ENCODE measurements at regions not wholly inside any gene's neighbourhood (a gene's known extent, or its start where the extent isn't known, plus 50 kb on each side); places are given as distances from the start of the nearest gene placed in this dataset.

DNA sequence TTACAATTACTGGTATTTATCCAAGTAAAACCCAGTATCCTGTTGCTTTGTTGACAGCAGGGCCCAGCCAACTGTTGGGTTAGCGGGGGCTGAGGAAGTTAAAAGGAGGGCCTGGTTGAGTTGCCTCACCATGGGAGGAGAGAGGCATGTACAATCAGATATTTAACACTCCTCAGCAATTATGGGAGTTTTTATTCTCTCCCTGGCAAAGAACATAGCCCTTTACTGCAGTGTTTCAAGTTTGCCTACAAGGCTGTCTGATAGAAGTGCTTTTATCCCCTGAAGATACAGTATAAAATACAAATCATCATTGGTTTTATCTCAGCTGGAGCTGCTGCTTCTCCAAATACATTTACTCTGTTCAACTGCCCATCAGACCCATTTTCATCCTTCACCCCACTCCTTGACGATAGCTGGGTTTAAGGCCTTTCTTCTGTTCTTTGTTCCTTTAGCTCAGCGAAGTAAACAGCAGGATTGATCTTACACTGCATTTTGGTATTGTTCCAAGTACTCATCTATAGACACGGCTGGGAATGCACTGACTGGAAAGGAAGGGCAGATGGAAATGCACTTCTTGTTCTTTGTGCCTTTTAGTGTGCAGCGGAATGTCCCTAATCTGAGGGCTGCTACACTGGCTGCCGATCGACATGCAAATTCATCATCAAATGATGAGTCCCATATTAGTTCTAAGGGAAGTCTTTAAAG lies 402.5 kb upstream of the SPRED2 start:
- Histone ChIP-seq H2AFZ (ENCODE audit: low read depth, low read length, severe bottlenecking) (no peak overlapping the region), H3K4me3 (ENCODE audit: insufficient read depth, low read length, poor library complexity, severe bottlenecking) (no peak overlapping the region), H3K36me3 (ENCODE audit: low read length) (no peaks in the 10 kb centered on the region), H3K27me3 (ENCODE audit: low read length) (no peaks in the 10 kb centered on the region), H3K9ac (ENCODE audit: low read length) (no peak overlapping the region), H3K79me2 (ENCODE audit: insufficient read depth, low read length) (no peaks in the 10 kb centered on the region), H3F3A (ENCODE audit: insufficient read depth) (no peaks in the 10 kb centered on the region), H3K27ac (ENCODE audit: low read depth, low read length) (no peak overlapping the region), H3K9me3 (ENCODE audit: insufficient read depth, low read length) (no peaks in the 10 kb centered on the region), H4K20me1 (ENCODE audit: low read depth, low read length) (no peaks in the 10 kb centered on the region), H3K4me2 (ENCODE audit: low read depth, low read length, poor library complexity, severe bottlenecking) (no peak overlapping the region), H3K9me2 (replicated peaks; ENCODE audit: insufficient read depth, low read length) (no peaks in the 10 kb centered on the region)
- no peak for TF ChIP-seq EZH2phosphoT487 (conservative IDR thresholded peaks at IDR 0.05; ENCODE audit: low read length)
- TF ChIP-seq, protein P1, sequence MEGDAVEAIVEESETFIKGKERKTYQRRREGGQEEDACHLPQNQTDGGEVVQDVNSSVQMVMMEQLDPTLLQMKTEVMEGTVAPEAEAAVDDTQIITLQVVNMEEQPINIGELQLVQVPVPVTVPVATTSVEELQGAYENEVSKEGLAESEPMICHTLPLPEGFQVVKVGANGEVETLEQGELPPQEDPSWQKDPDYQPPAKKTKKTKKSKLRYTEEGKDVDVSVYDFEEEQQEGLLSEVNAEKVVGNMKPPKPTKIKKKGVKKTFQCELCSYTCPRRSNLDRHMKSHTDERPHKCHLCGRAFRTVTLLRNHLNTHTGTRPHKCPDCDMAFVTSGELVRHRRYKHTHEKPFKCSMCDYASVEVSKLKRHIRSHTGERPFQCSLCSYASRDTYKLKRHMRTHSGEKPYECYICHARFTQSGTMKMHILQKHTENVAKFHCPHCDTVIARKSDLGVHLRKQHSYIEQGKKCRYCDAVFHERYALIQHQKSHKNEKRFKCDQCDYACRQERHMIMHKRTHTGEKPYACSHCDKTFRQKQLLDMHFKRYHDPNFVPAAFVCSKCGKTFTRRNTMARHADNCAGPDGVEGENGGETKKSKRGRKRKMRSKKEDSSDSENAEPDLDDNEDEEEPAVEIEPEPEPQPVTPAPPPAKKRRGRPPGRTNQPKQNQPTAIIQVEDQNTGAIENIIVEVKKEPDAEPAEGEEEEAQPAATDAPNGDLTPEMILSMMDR (IDR thresholded peaks at IDR 0.05; ENCODE audit: insufficient read depth, low read length, poor library complexity, severe bottlenecking): no peak

DNA sequence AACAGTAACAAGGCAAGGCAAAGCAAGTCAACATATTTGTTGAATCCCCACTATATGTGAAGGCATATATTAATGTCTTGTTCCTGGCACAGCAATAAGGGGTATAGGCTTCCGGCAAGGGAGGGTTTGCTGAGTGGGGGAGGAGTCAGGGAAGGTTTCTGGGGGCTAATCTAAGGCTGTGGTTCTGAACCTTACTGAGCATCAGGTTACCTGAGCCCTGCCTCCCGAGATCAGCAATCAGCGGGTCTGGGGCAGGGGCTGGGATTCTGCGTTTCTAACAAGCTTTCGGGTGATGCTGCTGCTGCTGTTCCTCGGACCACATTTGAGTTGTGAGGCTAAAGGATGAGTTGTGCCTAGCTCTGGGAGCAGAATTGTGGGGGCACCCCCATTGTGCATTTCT lies 401.7 kb upstream of the SPRED2 start:
- Histone ChIP-seq H4K20me1 (ENCODE audit: low read depth, low read length) (no peaks in the 10 kb centered on the region), H3K4me2 (ENCODE audit: low read depth, low read length, poor library complexity, severe bottlenecking) (no peak overlapping the region), H3K9me2 (replicated peaks; ENCODE audit: insufficient read depth, low read length) (no peaks in the 10 kb centered on the region), H3F3A (ENCODE audit: insufficient read depth) (no peaks in the 10 kb centered on the region), H3K27ac (ENCODE audit: low read depth, low read length) (no peak overlapping the region), H3K79me2 (ENCODE audit: insufficient read depth, low read length) (no peaks in the 10 kb centered on the region), H3K27me3 (ENCODE audit: low read length) (no peaks in the 10 kb centered on the region), H3K4me3 (ENCODE audit: insufficient read depth, low read length, poor library complexity, severe bottlenecking) (no peak overlapping the region), H2AFZ (ENCODE audit: low read depth, low read length, severe bottlenecking) (no peak overlapping the region), H3K36me3 (ENCODE audit: low read length) (no peaks in the 10 kb centered on the region), H3K9me3 (ENCODE audit: insufficient read depth, low read length) (no peaks in the 10 kb centered on the region), H3K9ac (ENCODE audit: low read length) (no peak overlapping the region)
- TF ChIP-seq EZH2phosphoT487 (conservative IDR thresholded peaks at IDR 0.05; ENCODE audit: low read length): no peak
- TF ChIP-seq, protein P1 (IDR thresholded peaks at IDR 0.05; ENCODE audit: insufficient read depth, low read length, poor library complexity, severe bottlenecking): no peak

DNA sequence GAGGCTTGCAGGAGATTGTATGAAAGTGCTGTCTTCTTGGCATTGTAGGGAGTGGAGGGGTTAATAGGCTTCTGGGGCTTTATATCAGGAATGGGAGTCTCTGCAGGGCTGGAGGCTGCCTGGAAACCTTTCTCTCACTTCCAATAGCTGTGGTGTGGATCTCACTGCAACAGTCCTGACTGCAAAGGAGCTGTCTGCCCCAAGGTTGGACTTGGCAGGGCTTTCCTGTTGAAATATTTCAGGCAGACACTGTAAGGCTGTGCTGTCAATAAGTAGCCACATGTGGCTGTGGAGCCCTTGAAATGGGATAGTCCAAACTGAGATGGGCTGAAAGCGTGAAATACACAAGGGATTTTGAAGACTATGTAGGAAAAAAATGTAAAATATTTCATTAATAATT lies 399.1 kb upstream of the SPRED2 start:
- H3K27ac ChIP-seq (ENCODE audit: low read depth, low read length): no peak overlapping the region
- H3F3A ChIP-seq (ENCODE audit: insufficient read depth): no peaks in the 10 kb centered on the region
- no peak overlapping the region for H2AFZ ChIP-seq (ENCODE audit: low read depth, low read length, severe bottlenecking)
- H3K4me3 ChIP-seq (ENCODE audit: insufficient read depth, low read length, poor library complexity, severe bottlenecking): no peak overlapping the region
- no peaks in the 10 kb centered on the region for H3K79me2 ChIP-seq (ENCODE audit: insufficient read depth, low read length)
- no peaks in the 10 kb centered on the region for H4K20me1 ChIP-seq (ENCODE audit: low read depth, low read length)
- no peaks in the 10 kb centered on the region for H3K27me3 ChIP-seq (ENCODE audit: low read length)
- no peaks in the 10 kb centered on the region for H3K9me2 ChIP-seq (replicated peaks; ENCODE audit: insufficient read depth, low read length)
- TF ChIP-seq, protein P1 (IDR thresholded peaks at IDR 0.05; ENCODE audit: insufficient read depth, low read length, poor library complexity, severe bottlenecking): no peak
- TF ChIP-seq EZH2phosphoT487 (conservative IDR thresholded peaks at IDR 0.05; ENCODE audit: low read length): no peak
- H3K36me3 ChIP-seq (ENCODE audit: low read length): no peaks in the 10 kb centered on the region
- no peak overlapping the region for H3K9ac ChIP-seq (ENCODE audit: low read length)
- no peaks in the 10 kb centered on the region for H3K9me3 ChIP-seq (ENCODE audit: insufficient read depth, low read length)
- no peak overlapping the region for H3K4me2 ChIP-seq (ENCODE audit: low read depth, low read length, poor library complexity, severe bottlenecking)
